GM19463 (cell line): ENCODE measurements at regions not wholly inside any gene's neighbourhood (a gene's known extent, or its start where the extent isn't known, plus 50 kb on each side); places are given as distances from the start of the nearest gene placed in this dataset.

Experiments
- ATAC-seq: cut with Tn5 transposase; IDR thresholded peaks from one replicate; pipeline ENCODE4 v1.9.1; 2021; ENCODE audit warnings: mild to moderate bottlenecking, moderate library complexity; ENCODE audit not compliant: unreplicated experiment

GRCh38 chr4:127151941-127152340 lies 480.8 kb upstream of the INTU start:
- no peak for ATAC-seq

DNA sequence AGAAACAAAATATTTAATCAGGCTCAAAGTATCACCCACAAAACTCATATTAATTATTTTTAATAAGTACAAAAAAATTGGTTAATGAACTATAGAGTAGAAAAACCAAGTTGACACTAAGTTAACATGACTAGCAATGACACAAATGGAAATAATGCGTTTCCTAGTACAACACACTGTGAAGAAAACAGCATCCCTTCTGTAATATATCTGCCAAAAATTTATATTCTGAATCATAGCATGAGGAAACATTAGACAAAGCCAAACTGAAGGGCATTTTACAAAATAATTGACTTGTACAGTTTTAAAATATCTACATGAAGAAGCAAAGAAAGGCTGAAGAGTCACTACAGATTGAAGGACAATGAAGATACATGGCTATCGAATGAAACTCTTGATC lies 477.6 kb upstream of the INTU start:
- ATAC-seq: no peak

GRCh38 chr4:127155555-127155954 lies 477.2 kb upstream of the INTU start:
- no peak for ATAC-seq

- no peak for ATAC-seq
Observed at GRCh38 chr4:127162741-127163140, 470.0 kb upstream of the INTU start.

DNA sequence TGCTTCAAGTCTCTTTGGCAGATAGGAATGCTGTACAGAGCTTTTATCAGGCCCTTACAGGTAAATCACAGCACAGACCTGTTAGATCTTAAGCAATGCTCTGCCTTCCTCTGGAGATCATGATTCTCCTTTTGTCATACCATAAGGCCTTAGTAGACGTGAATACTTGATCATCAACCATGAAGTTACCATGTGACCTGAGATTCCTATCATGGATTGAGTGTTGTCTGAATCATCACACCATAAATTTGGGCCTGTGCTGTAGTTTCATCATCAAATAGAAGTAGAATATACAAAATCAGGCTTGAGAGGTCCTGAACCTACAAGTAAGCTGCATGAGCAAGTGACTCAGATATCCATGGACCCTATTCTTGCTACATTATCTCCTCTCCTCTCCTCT lies 466.8 kb upstream of the INTU start:
- no peak for ATAC-seq

DNA sequence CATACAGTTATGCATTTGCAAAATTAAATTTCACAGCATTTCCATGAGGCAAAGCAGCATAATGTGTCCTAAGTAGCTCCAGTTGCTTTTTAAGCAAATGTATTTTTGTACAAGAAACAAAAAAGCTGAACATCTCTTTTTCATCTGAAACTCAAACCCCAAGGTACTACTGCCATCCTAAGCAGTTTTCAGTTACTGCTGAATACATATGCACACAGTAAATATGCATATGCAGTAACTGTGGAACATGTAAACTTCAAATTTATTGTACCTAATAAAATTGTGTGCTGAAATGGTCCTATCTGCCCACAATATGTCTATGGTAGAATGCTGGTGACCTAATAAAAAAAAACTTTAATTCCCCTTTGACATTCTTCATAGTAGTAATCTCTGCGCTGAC lies 458.6 kb upstream of the INTU start:
- ATAC-seq: no peak

DNA sequence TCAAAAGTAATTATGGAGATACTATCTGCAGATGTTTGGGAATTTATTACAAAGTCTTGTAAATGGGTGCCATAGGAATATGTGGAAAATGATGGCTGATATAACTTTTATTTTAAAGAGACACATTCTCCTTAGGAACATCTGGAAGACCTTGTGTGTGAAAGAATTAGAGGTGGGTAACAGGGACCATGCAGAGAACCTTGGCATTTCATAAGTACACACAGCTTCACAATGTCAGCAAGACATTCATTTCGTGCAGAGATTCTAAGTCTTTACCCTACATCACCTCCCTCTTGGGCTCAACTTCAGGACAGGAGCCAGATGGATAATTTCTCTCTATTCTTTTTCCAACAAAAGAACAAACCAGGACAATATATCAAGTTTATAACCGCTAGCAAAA lies 458.1 kb upstream of the INTU start:
- no peak for ATAC-seq

GRCh38 chr4:127179256-127180087 lies 453.3 kb upstream of the INTU start:
- no peak for ATAC-seq

GRCh38 chr4:127181001-127181400 lies 451.8 kb upstream of the INTU start:
- ATAC-seq: no peak

- no peak for ATAC-seq
Observed at GRCh38 chr4:127182687-127183086, 450.1 kb upstream of the INTU start.

- ATAC-seq: no peak
Observed at GRCh38 chr4:127188847-127189246, 443.9 kb upstream of the INTU start.

- no peak for ATAC-seq
Observed at GRCh38 chr4:127194281-127194680, 438.5 kb upstream of the INTU start.

DNA sequence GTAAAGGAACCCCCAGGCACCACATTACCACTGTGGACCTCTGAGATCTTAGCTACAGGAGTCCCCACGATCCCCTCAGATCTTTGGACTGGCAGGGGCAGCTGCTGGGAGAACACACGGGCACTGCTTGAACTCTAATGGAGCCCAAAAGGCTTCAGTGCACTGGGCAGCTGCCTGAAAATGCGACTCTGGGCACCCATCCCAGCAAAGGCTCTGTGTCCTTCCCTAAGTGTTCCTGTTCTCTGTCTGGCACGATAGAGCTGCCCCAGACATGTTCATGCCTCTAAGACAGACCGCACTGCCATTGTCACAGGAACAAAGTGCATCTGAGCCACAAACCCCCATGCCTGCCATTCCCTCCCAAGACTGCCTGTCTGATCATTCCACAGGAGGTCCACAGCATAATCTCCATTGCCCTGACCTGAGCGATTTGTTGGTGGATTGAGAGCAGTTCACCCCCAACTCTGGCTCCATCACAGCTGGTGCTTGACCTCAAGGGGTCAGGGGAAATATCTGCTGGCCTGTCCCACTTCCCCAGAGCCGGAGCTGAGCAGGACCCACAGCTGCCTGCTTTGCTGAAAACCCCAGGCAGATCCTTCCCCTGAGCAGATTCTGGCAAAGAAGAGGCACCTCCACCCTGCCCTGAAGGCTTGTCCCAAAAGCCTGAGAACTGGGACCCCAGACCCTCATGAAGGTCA lies 436.0 kb upstream of the INTU start:
- ATAC-seq: no peak

DNA sequence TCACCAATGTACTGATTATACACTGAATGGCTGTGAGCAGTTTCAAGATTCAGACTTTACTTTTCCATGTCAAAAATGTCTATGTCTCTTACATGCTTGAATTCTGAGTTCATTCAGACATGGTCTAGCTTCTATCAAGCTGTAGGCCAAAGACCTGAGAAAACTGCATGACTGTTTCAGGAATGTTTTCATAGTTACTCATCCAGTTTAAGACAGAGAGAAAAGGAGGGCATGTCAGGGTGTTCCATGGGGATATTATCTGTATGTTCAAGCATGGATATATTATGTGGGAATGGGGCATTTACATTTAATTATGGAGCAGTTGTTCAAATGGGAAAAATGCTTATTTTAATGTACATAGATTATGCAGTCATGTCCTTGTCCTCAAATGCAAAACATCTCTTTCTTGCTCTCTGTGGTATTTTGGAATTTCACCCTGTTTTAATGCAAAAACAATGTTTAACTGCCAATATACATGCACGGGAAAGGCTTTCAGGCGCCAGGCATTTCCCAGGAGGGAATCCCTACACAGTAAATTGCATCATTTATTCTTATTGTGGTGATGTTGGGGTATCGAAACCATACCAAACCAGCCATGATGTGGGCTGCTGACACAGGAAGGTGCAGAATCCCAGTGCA lies 429.1 kb upstream of the INTU start:
- ATAC-seq: no peak

- no peak for ATAC-seq
Observed at GRCh38 chr4:127204322-127204721, 428.4 kb upstream of the INTU start.

DNA sequence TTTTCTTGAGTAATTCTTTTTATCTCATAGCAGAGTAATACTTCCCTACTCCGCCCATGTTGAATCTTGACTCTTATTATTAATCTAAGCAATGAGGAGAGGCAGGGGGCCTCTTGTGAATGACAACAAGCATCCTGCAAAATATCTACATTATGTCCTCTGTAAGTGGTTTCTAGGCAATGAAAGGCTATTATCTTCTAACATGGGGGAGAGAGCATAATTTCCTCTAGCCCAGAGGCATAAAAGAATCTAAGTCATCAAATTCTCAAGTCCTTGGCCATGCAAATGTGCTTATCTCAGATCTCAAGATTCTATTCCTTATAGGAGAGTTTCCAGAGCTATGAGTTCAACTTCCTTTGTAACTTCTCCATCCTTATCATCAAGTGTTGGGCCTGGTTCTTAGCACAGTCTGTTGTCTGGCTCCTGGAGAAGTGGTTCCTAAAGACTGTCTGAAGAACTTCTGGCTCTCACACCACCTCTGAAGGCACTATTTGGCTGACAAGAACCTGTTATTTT lies 423.1 kb upstream of the INTU start:
- no peak for ATAC-seq

DNA sequence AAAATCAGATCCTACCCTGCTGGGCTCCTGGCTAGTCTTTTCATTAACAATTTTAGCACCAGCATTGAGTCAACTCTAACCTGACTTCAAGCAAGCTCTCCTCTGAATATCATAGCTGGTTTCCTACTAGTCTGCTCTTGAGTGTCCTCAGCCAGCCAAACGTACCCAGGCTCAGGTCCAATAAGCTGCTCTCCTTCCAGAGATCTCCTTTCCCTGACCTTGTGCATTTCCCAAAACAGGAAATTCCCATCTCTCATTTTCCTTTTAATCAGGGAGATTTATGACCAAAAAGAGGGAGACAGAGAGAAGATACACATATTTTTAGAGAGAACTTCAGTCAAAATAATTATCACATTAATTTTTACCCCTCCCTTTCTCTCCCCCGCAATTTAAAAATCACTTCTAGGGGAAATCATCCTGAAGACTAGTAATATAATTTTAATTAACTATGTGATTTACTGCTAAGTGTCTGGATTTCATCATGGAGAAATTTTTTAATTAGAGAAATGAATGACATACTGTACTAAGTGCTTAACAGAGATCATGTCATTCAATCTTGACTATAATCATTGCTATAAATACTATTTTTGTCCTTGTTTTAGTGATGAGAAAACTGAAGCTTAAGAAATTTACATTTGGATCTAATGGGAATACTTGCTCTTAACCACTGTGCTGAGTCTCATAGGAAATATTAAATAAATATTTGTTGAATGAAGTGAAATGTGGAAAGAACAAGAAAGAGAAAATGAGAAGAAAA lies 421.7 kb upstream of the INTU start:
- no peak for ATAC-seq

- ATAC-seq: no peak
Observed at GRCh38 chr4:127211650-127212560, 420.9 kb upstream of the INTU start.

GRCh38 chr4:127212701-127213100 lies 420.1 kb upstream of the INTU start:
- ATAC-seq: no peak

DNA sequence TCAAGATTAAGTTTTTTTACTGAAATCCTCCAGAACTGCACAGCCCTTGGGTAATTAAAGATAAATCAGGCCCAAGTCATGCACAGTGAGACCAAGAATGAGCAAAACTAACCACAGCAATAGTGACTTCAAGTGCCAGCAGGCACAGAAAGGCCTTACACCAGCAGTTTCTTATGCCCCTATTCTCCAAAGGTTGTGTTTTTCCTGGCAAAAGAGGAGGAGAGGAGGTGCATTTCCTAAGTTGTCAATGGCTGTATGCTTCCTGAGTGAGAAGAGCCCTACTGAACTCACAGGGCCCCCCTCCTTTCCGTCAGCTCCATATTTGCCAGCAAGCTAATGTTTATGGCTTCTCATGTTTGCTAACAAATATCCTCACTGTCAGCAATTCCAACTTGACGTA lies 418.7 kb upstream of the INTU start:
- no peak for ATAC-seq
